H9 (cell line): ENCODE measurements at regions not wholly inside any gene's neighbourhood (a gene's known extent, or its start where the extent isn't known, plus 50 kb on each side); places are given as distances from the start of the nearest gene placed in this dataset.
A peak's percentile ranks its signal among the peaks of the same experiment; 100 is the strongest.

Source experiments
- DNase-seq: peaks from one replicate; pipeline ENCODE4 v3.0.0-alpha.2; 2017
- H2AFZ ChIP-seq: one replicate; pipeline ENCODE4 v1.6.1; 2013; ENCODE audit warnings: mild to moderate bottlenecking, low read length, control low read depth, moderate library complexity
- H2AK5ac ChIP-seq: 2 replicates; pipeline ENCODE4 v1.6.1; 2013; ENCODE audit warnings: low read length, control low read depth, mixed read lengths; ENCODE audit not compliant: insufficient read length
- H2BK120ac ChIP-seq: one replicate; pipeline ENCODE4 v1.6.1; 2013; ENCODE audit warnings: low read depth, mild to moderate bottlenecking, low read length, control low read depth, inconsistent platforms; ENCODE audit not compliant: poor library complexity, severe bottlenecking
- H2BK12ac ChIP-seq: 2 replicates; pipeline ENCODE4 v1.6.1; 2013; ENCODE audit warnings: low read length, control low read depth, mixed read lengths, low read depth; ENCODE audit not compliant: insufficient read length
- H2BK15ac ChIP-seq: 2 replicates; pipeline ENCODE4 v1.6.1; 2013; ENCODE audit warnings: low read depth, low read length, control low read depth
- H2BK20ac ChIP-seq: one replicate; pipeline ENCODE4 v1.6.1; 2013; ENCODE audit warnings: low read depth, mild to moderate bottlenecking, low read length, control low read depth, inconsistent platforms; ENCODE audit not compliant: poor library complexity, severe bottlenecking
- H2BK5ac ChIP-seq: 2 replicates; pipeline ENCODE4 v1.6.1; 2013; ENCODE audit warnings: low read length, control low read depth, mixed read lengths; ENCODE audit not compliant: insufficient read length
- H3K14ac ChIP-seq: 2 replicates; pipeline ENCODE4 v1.6.1; 2013; ENCODE audit warnings: low read length, control low read depth; ENCODE audit not compliant: insufficient read depth
- H3K18ac ChIP-seq: 2 replicates; pipeline ENCODE4 v1.6.1; 2013; ENCODE audit warnings: low read depth, mild to moderate bottlenecking, mixed read lengths, low read length, control low read depth; ENCODE audit not compliant: insufficient read length
- H3K23ac ChIP-seq: 2 replicates; pipeline ENCODE4 v1.6.1; 2013; ENCODE audit warnings: low read length, control low read depth, mixed read lengths, low read depth; ENCODE audit not compliant: insufficient read length
- H3K23me2 ChIP-seq: 2 replicates; pipeline ENCODE4 v1.6.1; 2013; ENCODE audit warnings: low read depth, mild to moderate bottlenecking, mixed read lengths, low read length, control low read depth; ENCODE audit not compliant: insufficient read length, poor library complexity, severe bottlenecking
- H3K27ac ChIP-seq: 2 replicates; pipeline ENCODE4 v1.5.1; 2013; ENCODE audit warnings: low read length, control low read depth, mixed read lengths, low read depth; ENCODE audit not compliant: insufficient read length
- H3K27me3 ChIP-seq: 2 replicates; pipeline ENCODE4 v1.6.1; 2013; ENCODE audit warnings: low read length, control low read depth, inconsistent platforms; ENCODE audit not compliant: insufficient read depth
- H3K4ac ChIP-seq: 2 replicates; pipeline ENCODE4 v1.6.1; 2013; ENCODE audit warnings: low read depth, mild to moderate bottlenecking, control low read depth, inconsistent platforms, low read length, moderate library complexity
- H3K4me1 ChIP-seq: 2 replicates; pipeline ENCODE4 v1.6.1; 2013; ENCODE audit warnings: low read length, control low read depth, inconsistent platforms; ENCODE audit not compliant: insufficient read depth
- H3K4me2 ChIP-seq: 2 replicates; pipeline ENCODE4 v1.6.1; 2013; ENCODE audit warnings: low read length, control low read depth, mixed read lengths; ENCODE audit not compliant: insufficient read length, insufficient read depth
- H3K56ac ChIP-seq: 2 replicates; pipeline ENCODE4 v1.6.1; 2013; ENCODE audit warnings: low read depth, mild to moderate bottlenecking, mixed read lengths, low read length, control low read depth; ENCODE audit not compliant: insufficient read length
- H3K79me1 ChIP-seq: 2 replicates; pipeline ENCODE4 v1.6.1; 2013; ENCODE audit warnings: low read depth, mild to moderate bottlenecking, moderate library complexity, low read length, control low read depth, inconsistent platforms; ENCODE audit not compliant: insufficient read depth, poor library complexity, severe bottlenecking
- H3K79me2 ChIP-seq: 2 replicates; pipeline ENCODE4 v1.6.1; 2013; ENCODE audit warnings: low read length, control low read depth, inconsistent platforms; ENCODE audit not compliant: insufficient read depth
- H3K9ac ChIP-seq: 2 replicates; pipeline ENCODE4 v1.6.1; 2013; ENCODE audit warnings: low read length, control low read depth, mixed read lengths; ENCODE audit not compliant: insufficient read length; ENCODE audit errors: extremely low read depth
- H3K9me3 ChIP-seq: one replicate; pipeline ENCODE4 v1.6.1; 2013; ENCODE audit warnings: low read depth, low read length, inconsistent platforms; ENCODE audit not compliant: control insufficient read depth
- H3T11ph ChIP-seq: one replicate; pipeline ENCODE4 v1.6.1; 2013; ENCODE audit warnings: mild to moderate bottlenecking, low read length, control low read depth, inconsistent platforms
- H4K20me1 ChIP-seq: one replicate; pipeline ENCODE4 v1.6.1; 2013; ENCODE audit not compliant: control insufficient read depth, insufficient read length, insufficient read depth
- H4K5ac ChIP-seq: 2 replicates; pipeline ENCODE4 v1.6.1; 2013; ENCODE audit warnings: low read depth, mild to moderate bottlenecking, mixed read lengths, low read length, control low read depth; ENCODE audit not compliant: insufficient read length
- H4K8ac ChIP-seq: replicated peaks from 2 replicates; pipeline ENCODE4 v1.6.1; 2013; ENCODE audit warnings: low read length, control low read depth, mixed read lengths, low read depth; ENCODE audit not compliant: insufficient read length
- H4K91ac ChIP-seq: 2 replicates; pipeline ENCODE4 v1.6.1; 2013; ENCODE audit warnings: low read depth, mild to moderate bottlenecking, moderate library complexity, mixed read lengths, low read length, control low read depth; ENCODE audit not compliant: insufficient read length
- H3K27ac Mint-ChIP-seq, 3 experiments: 2 replicates in 2 of 3; 3 replicates in 1 of 3; pipeline ENCODE4 v1.8.0; 2020 to 2021; ENCODE audit warnings: mixed read lengths in 3 of 3, mild to moderate bottlenecking in 1 of 3, moderate library complexity in 1 of 3
- H3K27me3 Mint-ChIP-seq: 2 replicates; pipeline ENCODE4 v1.8.0; 2021; ENCODE audit warnings: low read depth, mild to moderate bottlenecking, moderate library complexity, mixed read lengths
- H3K36me3 Mint-ChIP-seq, 3 experiments: 2 replicates in 2 of 3; 3 replicates in 1 of 3; pipeline ENCODE4 v1.8.0; 2020 to 2021; ENCODE audit warnings: low read depth in 3 of 3, mixed read lengths in 3 of 3; ENCODE audit not compliant: insufficient read depth in 1 of 3
- H3K4me1 Mint-ChIP-seq, 2 experiments: 2 replicates each; pipeline ENCODE4 v1.8.0; 2020; ENCODE audit warnings: mixed read lengths in 2 of 2
- H3K4me3 Mint-ChIP-seq, 2 experiments: 2 replicates in 1 of 2; 3 replicates in 1 of 2; pipeline ENCODE4 v1.8.0; 2020 to 2021; ENCODE audit warnings: mild to moderate bottlenecking in 2 of 2, mixed read lengths in 2 of 2, moderate library complexity in 1 of 2
- H3K9me3 Mint-ChIP-seq, 2 experiments: 2 replicates in 1 of 2; 3 replicates in 1 of 2; pipeline ENCODE4 v1.8.0; 2020; ENCODE audit warnings: mild to moderate bottlenecking in 2 of 2, mixed read lengths in 2 of 2, moderate library complexity in 1 of 2
- WGBS: extraction: QIAGEN DNeasy Blood & Tissue Kit; methylation state at CpG from one replicate; pipeline ENCODE4 v1.1.7; 2013; ENCODE audit warnings: missing lambda C conversion rate, low lambda C conversion rate, mixed read lengths; ENCODE audit not compliant: insufficient read length; ENCODE audit errors: extremely low coverage; 5-methylcytosine and 5-hydroxymethylcytosine counted together
- TF ChIP-seq, protein P1 (sequence below): fragments of 200-600 bp; sonication (generic); conservative IDR thresholded peaks from 3 replicates; pipeline ENCODE4 v1.8.0; 2021; ENCODE audit warnings: antibody characterized with exemption, mild to moderate bottlenecking

DNA sequence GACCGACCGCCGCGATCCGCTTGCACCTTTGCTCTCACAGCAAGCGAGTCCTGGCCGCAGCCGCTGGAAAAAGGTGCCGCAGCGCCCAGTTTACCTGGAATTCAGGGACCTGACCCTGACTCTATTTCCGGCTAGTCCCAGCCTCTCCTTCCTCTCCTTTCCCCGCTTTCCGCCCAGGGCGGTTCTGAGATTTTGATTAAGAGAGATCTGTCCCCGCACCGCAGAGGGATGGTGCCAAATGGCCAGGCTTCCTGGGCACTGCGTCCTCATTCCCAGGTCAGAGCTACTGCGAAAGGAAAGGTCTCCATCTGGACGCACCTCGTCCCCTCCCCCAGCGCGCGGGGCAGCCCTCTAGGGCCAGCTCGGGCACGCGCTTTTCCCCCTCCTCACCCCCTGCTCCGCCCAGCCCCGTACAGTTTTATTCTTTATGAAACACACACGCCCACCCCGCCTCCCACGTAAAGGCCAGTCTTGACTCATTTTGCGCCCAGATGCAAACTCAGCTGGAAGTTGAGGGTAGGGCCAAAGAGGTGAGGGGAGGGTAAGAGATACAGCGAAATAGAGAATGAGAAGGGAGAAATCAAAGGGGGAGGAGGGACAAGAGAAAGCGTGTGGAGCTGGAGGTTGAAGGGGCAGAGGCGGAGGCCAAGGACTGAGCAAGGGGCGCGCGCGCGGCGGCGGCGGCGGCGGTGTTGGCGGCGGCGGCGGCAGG lies 411.8 kb upstream of the ESRRG start:
- Histone ChIP-seq H4K20me1 (no peaks in the 10 kb centered on the region), H4K91ac (no peak overlapping the region), H3K4me2 (peak overlapping the region; percentile 81), H3K27ac (no peak overlapping the region), H2AK5ac (no peak overlapping the region), H3K4ac (no peak overlapping the region), H4K8ac (no peak overlapping the region), H2BK5ac (no peak overlapping the region), H2BK20ac (no peak overlapping the region), H3K56ac (no peak overlapping the region), H2AFZ (no peak overlapping the region), H2BK15ac (no peak overlapping the region), H3K9ac (no peak overlapping the region), H3K23ac (no peak overlapping the region), H3K4me1 (no peaks in the 10 kb centered on the region; the same call in 1 of the 2 replicates), H4K5ac (no peak overlapping the region), H3K79me1 (no peaks in the 10 kb centered on the region), H3K14ac (no peak overlapping the region), H3K18ac (no peak overlapping the region), H3K9me3 (no peaks in the 10 kb centered on the region), H3K79me2 (no peaks in the 10 kb centered on the region), H3K27me3 (peaks cover 77% of the 10 kb centered on the region), H3K23me2 (peaks cover 43% of the 10 kb centered on the region), H2BK120ac (no peak overlapping the region), H3T11ph (no peak overlapping the region), H2BK12ac (no peak overlapping the region)
- H3K9me3 Mint-ChIP-seq, result peaks cover 0 to 4% of the 10 kb centered on the region in 2 experiments; a peak in 2 of 5 replicates
- peak overlapping the region in 1 of 3 experiments; percentile 59; a peak in 1 of 7 replicates for H3K27ac Mint-ChIP-seq
- peak; percentile 60 for DNase-seq
- H3K4me3 Mint-ChIP-seq, result peak overlapping the region; percentile 74 to 98
- TF ChIP-seq, protein P1, sequence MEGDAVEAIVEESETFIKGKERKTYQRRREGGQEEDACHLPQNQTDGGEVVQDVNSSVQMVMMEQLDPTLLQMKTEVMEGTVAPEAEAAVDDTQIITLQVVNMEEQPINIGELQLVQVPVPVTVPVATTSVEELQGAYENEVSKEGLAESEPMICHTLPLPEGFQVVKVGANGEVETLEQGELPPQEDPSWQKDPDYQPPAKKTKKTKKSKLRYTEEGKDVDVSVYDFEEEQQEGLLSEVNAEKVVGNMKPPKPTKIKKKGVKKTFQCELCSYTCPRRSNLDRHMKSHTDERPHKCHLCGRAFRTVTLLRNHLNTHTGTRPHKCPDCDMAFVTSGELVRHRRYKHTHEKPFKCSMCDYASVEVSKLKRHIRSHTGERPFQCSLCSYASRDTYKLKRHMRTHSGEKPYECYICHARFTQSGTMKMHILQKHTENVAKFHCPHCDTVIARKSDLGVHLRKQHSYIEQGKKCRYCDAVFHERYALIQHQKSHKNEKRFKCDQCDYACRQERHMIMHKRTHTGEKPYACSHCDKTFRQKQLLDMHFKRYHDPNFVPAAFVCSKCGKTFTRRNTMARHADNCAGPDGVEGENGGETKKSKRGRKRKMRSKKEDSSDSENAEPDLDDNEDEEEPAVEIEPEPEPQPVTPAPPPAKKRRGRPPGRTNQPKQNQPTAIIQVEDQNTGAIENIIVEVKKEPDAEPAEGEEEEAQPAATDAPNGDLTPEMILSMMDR, result no peak
- H3K27me3 Mint-ChIP-seq, result peaks cover 99% of the 10 kb centered on the region
- H3K4me1 Mint-ChIP-seq, result peaks cover 46 to 57% of the 10 kb centered on the region in 2 experiments
- no CpG with 5 or more reads among the region's 49 CpGs for WGBS
- H3K36me3 Mint-ChIP-seq, result no peaks in the 10 kb centered on the region; a peak in 1 of 7 replicates
